ENCODE measurements at regions not wholly inside any gene's neighbourhood (a gene's known extent, or its start where the extent isn't known, plus 50 kb on each side); places are given as distances from the start of the nearest gene placed in this dataset.
A peak's percentile ranks its signal among the peaks of the same experiment; 100 is the strongest.
"Not testable (repeated sequence)": the region's sequence is repeated elsewhere in the genome, so short reads cannot be mapped to it uniquely, and the experiment has no call there.

GRCh38 chr1:865633-866032 is 58.1 kb upstream of the SAMD11 start:
- in situ Hi-C loops (cut with HindIII; ENCODE audit: low pct_ligation_motif_present, low pct_unique_long_range_greater_than_20kb, low sequenced_read_pairs); DNase-seq: not testable (repeated sequence)

- DNase-seq = no peak
Observed at GRCh38 chr1:866095-866494, 57.6 kb upstream of the SAMD11 start.

GRCh38 chr1:866631-867299 is 57.0 kb upstream of the SAMD11 start:
- DNase-seq; in situ Hi-C loops (cut with HindIII; ENCODE audit: low pct_ligation_motif_present, low pct_unique_long_range_greater_than_20kb, low sequenced_read_pairs): not testable (repeated sequence)

More at GRCh38 chr1:866095-866494, 57.6 kb upstream of the SAMD11 start:
- in situ Hi-C loops (cut with HindIII; ENCODE audit: low pct_ligation_motif_present, low pct_unique_long_range_greater_than_20kb, low sequenced_read_pairs) = no loop called here

- in situ Hi-C loops (cut with HindIII; ENCODE audit: low pct_ligation_motif_present, low pct_unique_long_range_greater_than_20kb, low sequenced_read_pairs); DNase-seq: not testable (repeated sequence)
Observed at GRCh38 chr1:867550-867949, 56.2 kb upstream of the SAMD11 start.

GRCh38 chr1:869499-870244 is 54.1 kb upstream of the SAMD11 start:
- peak; percentile 62 for DNase-seq
- in situ Hi-C loops (cut with HindIII; ENCODE audit: low pct_ligation_motif_present, low pct_unique_long_range_greater_than_20kb, low sequenced_read_pairs) = no loop called here
